ENCODE measurements at regions not wholly inside any gene's neighbourhood (a gene's known extent, or its start where the extent isn't known, plus 50 kb on each side); places are given as distances from the start of the nearest gene placed in this dataset.

DNA sequence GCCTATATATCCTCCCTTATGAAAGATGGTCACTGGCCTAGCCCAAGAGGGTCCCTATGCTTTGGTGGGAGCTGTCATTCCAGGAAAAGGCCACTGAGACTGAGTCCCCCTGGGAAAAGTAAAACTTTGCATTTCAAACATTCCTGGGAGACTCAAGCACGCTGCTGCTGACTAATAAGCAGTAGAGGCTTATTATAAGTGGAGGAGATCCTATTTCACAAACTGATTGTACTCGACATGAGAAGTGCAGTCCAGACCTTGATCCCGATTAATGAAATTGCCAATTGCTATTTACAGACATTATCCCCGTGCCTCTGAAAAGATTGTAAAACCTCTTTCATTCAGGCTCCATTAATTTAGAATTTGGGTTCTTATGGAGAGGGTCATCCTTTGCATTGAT, 96.6 kb downstream of the EMP1 start:
- Histone ChIP-seq H3K36me3 (ENCODE audit: control insufficient read depth in 4 of 4, insufficient read depth in 3 of 4, low read depth in 1 of 4, low read length in 3 of 4) (no peaks in the 10 kb centered on the region), H3K4me1 (ENCODE audit: control insufficient read depth in 4 of 4, insufficient read depth in 4 of 4, low read length in 3 of 4) (no peaks in the 10 kb centered on the region), H3K9me3 (ENCODE audit: control insufficient read depth in 4 of 4, low read length in 3 of 4) (no peaks in the 10 kb centered on the region), H3K9ac (ENCODE audit: low read depth in 1 of 2, low read length in 2 of 2) (no peak overlapping the region), H3K27me3 (ENCODE audit: control insufficient read depth in 4 of 4, insufficient read depth in 4 of 4, low read length in 3 of 4) (no peaks in the 10 kb centered on the region), H3K4me3 (ENCODE audit: low read depth in 1 of 3, low read length in 3 of 3) (no peak overlapping the region), H3K27ac (ENCODE audit: low read depth in 1 of 2, low read length in 2 of 2) (no peak overlapping the region)
- WGBS = 91% methylated on average over 4 of the region's 4 CpGs
- no peak for DNase-seq (ENCODE audit: low spot score)
- TF ChIP-seq YY1 (IDR thresholded peaks at IDR 0.05) = no peak
- TF ChIP-seq HNF4A (conservative IDR thresholded peaks at IDR 0.05) = no peak
- TF ChIP-seq, protein P1, sequence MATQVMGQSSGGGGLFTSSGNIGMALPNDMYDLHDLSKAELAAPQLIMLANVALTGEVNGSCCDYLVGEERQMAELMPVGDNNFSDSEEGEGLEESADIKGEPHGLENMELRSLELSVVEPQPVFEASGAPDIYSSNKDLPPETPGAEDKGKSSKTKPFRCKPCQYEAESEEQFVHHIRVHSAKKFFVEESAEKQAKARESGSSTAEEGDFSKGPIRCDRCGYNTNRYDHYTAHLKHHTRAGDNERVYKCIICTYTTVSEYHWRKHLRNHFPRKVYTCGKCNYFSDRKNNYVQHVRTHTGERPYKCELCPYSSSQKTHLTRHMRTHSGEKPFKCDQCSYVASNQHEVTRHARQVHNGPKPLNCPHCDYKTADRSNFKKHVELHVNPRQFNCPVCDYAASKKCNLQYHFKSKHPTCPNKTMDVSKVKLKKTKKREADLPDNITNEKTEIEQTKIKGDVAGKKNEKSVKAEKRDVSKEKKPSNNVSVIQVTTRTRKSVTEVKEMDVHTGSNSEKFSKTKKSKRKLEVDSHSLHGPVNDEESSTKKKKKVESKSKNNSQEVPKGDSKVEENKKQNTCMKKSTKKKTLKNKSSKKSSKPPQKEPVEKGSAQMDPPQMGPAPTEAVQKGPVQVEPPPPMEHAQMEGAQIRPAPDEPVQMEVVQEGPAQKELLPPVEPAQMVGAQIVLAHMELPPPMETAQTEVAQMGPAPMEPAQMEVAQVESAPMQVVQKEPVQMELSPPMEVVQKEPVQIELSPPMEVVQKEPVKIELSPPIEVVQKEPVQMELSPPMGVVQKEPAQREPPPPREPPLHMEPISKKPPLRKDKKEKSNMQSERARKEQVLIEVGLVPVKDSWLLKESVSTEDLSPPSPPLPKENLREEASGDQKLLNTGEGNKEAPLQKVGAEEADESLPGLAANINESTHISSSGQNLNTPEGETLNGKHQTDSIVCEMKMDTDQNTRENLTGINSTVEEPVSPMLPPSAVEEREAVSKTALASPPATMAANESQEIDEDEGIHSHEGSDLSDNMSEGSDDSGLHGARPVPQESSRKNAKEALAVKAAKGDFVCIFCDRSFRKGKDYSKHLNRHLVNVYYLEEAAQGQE (IDR thresholded peaks at IDR 0.05) = no peak
- no peak for TF ChIP-seq SP1 (IDR thresholded peaks at IDR 0.05)
- no peak for TF ChIP-seq RAD21 (IDR thresholded peaks at IDR 0.05)
- TF ChIP-seq FOXA2 (IDR thresholded peaks at IDR 0.05) = no peak
- TF ChIP-seq, protein P2, sequence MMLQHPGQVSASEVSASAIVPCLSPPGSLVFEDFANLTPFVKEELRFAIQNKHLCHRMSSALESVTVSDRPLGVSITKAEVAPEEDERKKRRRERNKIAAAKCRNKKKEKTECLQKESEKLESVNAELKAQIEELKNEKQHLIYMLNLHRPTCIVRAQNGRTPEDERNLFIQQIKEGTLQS (IDR thresholded peaks at IDR 0.05) = no peak
- TF ChIP-seq, protein P3, sequence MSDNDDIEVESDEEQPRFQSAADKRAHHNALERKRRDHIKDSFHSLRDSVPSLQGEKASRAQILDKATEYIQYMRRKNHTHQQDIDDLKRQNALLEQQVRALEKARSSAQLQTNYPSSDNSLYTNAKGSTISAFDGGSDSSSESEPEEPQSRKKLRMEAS (IDR thresholded peaks at IDR 0.05) = no peak
- no peak for TF ChIP-seq FOXA1 (IDR thresholded peaks at IDR 0.05)
- no peak for TF ChIP-seq GABPA (IDR thresholded peaks at IDR 0.05 in 1 of 2, conservative IDR thresholded peaks at IDR 0.05 in 1 of 2)
- no peak for TF ChIP-seq HNF4G (IDR thresholded peaks at IDR 0.05)
- TF ChIP-seq EGR1 (IDR thresholded peaks at IDR 0.05; ENCODE audit: low read depth in 2 of 2) = no peak
- TF ChIP-seq, protein P4, sequence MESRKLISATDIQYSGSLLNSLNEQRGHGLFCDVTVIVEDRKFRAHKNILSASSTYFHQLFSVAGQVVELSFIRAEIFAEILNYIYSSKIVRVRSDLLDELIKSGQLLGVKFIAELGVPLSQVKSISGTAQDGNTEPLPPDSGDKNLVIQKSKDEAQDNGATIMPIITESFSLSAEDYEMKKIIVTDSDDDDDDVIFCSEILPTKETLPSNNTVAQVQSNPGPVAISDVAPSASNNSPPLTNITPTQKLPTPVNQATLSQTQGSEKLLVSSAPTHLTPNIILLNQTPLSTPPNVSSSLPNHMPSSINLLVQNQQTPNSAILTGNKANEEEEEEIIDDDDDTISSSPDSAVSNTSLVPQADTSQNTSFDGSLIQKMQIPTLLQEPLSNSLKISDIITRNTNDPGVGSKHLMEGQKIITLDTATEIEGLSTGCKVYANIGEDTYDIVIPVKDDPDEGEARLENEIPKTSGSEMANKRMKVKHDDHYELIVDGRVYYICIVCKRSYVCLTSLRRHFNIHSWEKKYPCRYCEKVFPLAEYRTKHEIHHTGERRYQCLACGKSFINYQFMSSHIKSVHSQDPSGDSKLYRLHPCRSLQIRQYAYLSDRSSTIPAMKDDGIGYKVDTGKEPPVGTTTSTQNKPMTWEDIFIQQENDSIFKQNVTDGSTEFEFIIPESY (IDR thresholded peaks at IDR 0.05) = no peak
- TF ChIP-seq RXRA (IDR thresholded peaks at IDR 0.05) = no peak
- no peak for TF ChIP-seq JUND (IDR thresholded peaks at IDR 0.05)
- TF ChIP-seq NR2F2 (IDR thresholded peaks at IDR 0.05) = no peak
- no peak for TF ChIP-seq TAF1 (conservative IDR thresholded peaks at IDR 0.05)
- TF ChIP-seq, protein P5, sequence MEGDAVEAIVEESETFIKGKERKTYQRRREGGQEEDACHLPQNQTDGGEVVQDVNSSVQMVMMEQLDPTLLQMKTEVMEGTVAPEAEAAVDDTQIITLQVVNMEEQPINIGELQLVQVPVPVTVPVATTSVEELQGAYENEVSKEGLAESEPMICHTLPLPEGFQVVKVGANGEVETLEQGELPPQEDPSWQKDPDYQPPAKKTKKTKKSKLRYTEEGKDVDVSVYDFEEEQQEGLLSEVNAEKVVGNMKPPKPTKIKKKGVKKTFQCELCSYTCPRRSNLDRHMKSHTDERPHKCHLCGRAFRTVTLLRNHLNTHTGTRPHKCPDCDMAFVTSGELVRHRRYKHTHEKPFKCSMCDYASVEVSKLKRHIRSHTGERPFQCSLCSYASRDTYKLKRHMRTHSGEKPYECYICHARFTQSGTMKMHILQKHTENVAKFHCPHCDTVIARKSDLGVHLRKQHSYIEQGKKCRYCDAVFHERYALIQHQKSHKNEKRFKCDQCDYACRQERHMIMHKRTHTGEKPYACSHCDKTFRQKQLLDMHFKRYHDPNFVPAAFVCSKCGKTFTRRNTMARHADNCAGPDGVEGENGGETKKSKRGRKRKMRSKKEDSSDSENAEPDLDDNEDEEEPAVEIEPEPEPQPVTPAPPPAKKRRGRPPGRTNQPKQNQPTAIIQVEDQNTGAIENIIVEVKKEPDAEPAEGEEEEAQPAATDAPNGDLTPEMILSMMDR (IDR thresholded peaks at IDR 0.05; ENCODE audit: low read depth, low read length, missing input control) = no peak

All from liver (tissue), 8 donors.